HEK293 (cell line): ENCODE measurements at regions not wholly inside any gene's neighbourhood (a gene's known extent, or its start where the extent isn't known, plus 50 kb on each side); places are given as distances from the start of the nearest gene placed in this dataset.
"Not testable (repeated sequence)": the region's sequence is repeated elsewhere in the genome, so short reads cannot be mapped to it uniquely, and the experiment has no call there.

Experiments
- CTCF ChIA-PET: fragments of 350-600 bp; formaldehyde crosslinking; extraction: SDS; loops from one replicate; lab custom pipeline; 2021; ENCODE audit warnings: antibody characterized with exemption; lab: Yijun Ruan, JAX
- POLR2A ChIA-PET: fragments of 300-600 bp; formaldehyde crosslinking; extraction: SDS; loops from one replicate; lab custom pipeline; 2020; ENCODE audit warnings: antibody characterized with exemption, inconsistent platforms; lab: Yijun Ruan, JAX
- H3K27ac ChIP-seq: fragments of 200-500 bp; sonication (Bioruptor generic); 2 replicates; pipeline ENCODE4 v1.5.1; 2014; ENCODE audit warnings: low read depth, low read length, control low read depth, inconsistent platforms; ENCODE audit errors: extremely low read depth
- H3K36me3 ChIP-seq, 2 experiments: fragments of 200-500 bp in 1 of 2; sonication (Bioruptor generic) in 1 of 2; 1 replicate in 1 of 2; 2 replicates in 1 of 2; pipeline ENCODE4 v1.5.1; 2014 to 2017; ENCODE audit warnings: inconsistent platforms in 2 of 2, low read length in 2 of 2; ENCODE audit not compliant: control insufficient read depth in 2 of 2, insufficient read depth in 1 of 2
- H3K4me1 ChIP-seq: fragments of 200-500 bp; sonication (Bioruptor generic); 2 replicates; pipeline ENCODE4 v1.5.1; 2014; ENCODE audit warnings: mild to moderate bottlenecking, low read length, inconsistent platforms; ENCODE audit not compliant: control insufficient read depth, insufficient read depth
- H3K4me3 ChIP-seq: 2 replicates; pipeline ENCODE4 v1.5.1; 2011; ENCODE audit warnings: low read depth, mild to moderate bottlenecking, control low read depth, low read length, moderate library complexity
- H3K9me3 ChIP-seq: fragments of 200-500 bp; sonication (Bioruptor generic); 2 replicates; pipeline ENCODE4 v1.5.1; 2014; ENCODE audit warnings: low read depth, low read length, inconsistent platforms; ENCODE audit not compliant: control insufficient read depth, insufficient read depth
- BCL11A ChIP-seq: fragments of 450-650 bp; formaldehyde crosslinking; IDR thresholded peaks from 2 replicates; pipeline ENCODE4 v1.5.1; 2016; ENCODE audit warnings: low read depth, missing biosample characterization, missing genetic modification characterization
- GFI1B ChIP-seq: fragments of 450-650 bp; formaldehyde crosslinking; IDR thresholded peaks from 2 replicates; pipeline ENCODE4 v1.5.1; 2016; ENCODE audit warnings: missing biosample characterization, missing genetic modification characterization
- GLI2 ChIP-seq: fragments of 450-650 bp; formaldehyde crosslinking; IDR thresholded peaks from 2 replicates; pipeline ENCODE4; 2017; ENCODE audit warnings: missing biosample characterization, missing genetic modification characterization, low read depth, borderline replicate concordance
- GLIS1 ChIP-seq: fragments of 450-650 bp; formaldehyde crosslinking; IDR thresholded peaks from 2 replicates; pipeline ENCODE4 v1.5.1; 2016; ENCODE audit warnings: missing biosample characterization, missing genetic modification characterization
- HOXA7 ChIP-seq: sonication (generic); formaldehyde crosslinking; IDR thresholded peaks from 2 replicates; pipeline ENCODE4 v1.8.1; 2022; ENCODE audit warnings: missing genetic modification reagents, borderline replicate concordance
- INSM2 ChIP-seq: fragments of 450-650 bp; formaldehyde crosslinking; IDR thresholded peaks from 2 replicates; pipeline ENCODE4 v1.5.1; 2016; ENCODE audit warnings: missing biosample characterization, missing genetic modification characterization
- KLF10 ChIP-seq: fragments of 450-650 bp; IDR thresholded peaks from 2 replicates; pipeline ENCODE4 v1.5.1; 2018; ENCODE audit warnings: missing biosample characterization, mild to moderate bottlenecking, missing genetic modification characterization
- PBX3 ChIP-seq: sonication (generic); formaldehyde crosslinking; IDR thresholded peaks from 2 replicates; pipeline ENCODE4 v1.8.1; 2022; ENCODE audit warnings: mild to moderate bottlenecking, moderate library complexity, missing genetic modification reagents
- PRDM6 ChIP-seq: fragments of 450-650 bp; formaldehyde crosslinking; IDR thresholded peaks from 2 replicates; pipeline ENCODE4 v1.5.1; 2017; ENCODE audit warnings: missing biosample characterization, missing genetic modification characterization
- ZBTB20 ChIP-seq: fragments of 450-650 bp; formaldehyde crosslinking; IDR thresholded peaks from 2 replicates; pipeline ENCODE4 v1.5.1; 2016; ENCODE audit warnings: missing biosample characterization, missing genetic modification characterization
- ZBTB48 ChIP-seq: fragments of 450-650 bp; formaldehyde crosslinking; IDR thresholded peaks from 2 replicates; pipeline ENCODE4 v1.5.1; 2016; ENCODE audit warnings: missing biosample characterization, missing genetic modification characterization
- ZFP41 ChIP-seq: fragments of 450-650 bp; formaldehyde crosslinking; IDR thresholded peaks from 2 replicates; pipeline ENCODE4 v1.5.1; 2016; ENCODE audit warnings: missing biosample characterization, missing genetic modification characterization, borderline replicate concordance
- ZNF140 ChIP-seq: fragments of 450-650 bp; formaldehyde crosslinking; IDR thresholded peaks from 2 replicates; pipeline ENCODE4 v1.5.1; 2016; ENCODE audit warnings: missing biosample characterization, missing genetic modification characterization
- ZNF157 ChIP-seq: fragments of 450-650 bp; formaldehyde crosslinking; IDR thresholded peaks from 2 replicates; pipeline ENCODE4 v1.5.1; 2016; ENCODE audit warnings: missing biosample characterization, missing genetic modification characterization
- ZNF169 ChIP-seq: fragments of 450-650 bp; formaldehyde crosslinking; IDR thresholded peaks from 2 replicates; pipeline ENCODE4 v1.5.1; 2016; ENCODE audit warnings: missing biosample characterization, missing genetic modification characterization
- ZNF2 ChIP-seq: fragments of 450-650 bp; formaldehyde crosslinking; IDR thresholded peaks from 2 replicates; pipeline ENCODE4 v1.5.1; 2016; ENCODE audit warnings: missing biosample characterization, missing genetic modification characterization
- ZNF202 ChIP-seq: fragments of 450-650 bp; formaldehyde crosslinking; IDR thresholded peaks from 2 replicates; pipeline ENCODE4 v1.5.1; 2016; ENCODE audit warnings: missing biosample characterization, missing genetic modification characterization, borderline replicate concordance
- ZNF221 ChIP-seq: fragments of 450-650 bp; formaldehyde crosslinking; IDR thresholded peaks from 2 replicates; pipeline ENCODE4 v1.5.1; 2017; ENCODE audit warnings: missing biosample characterization, missing genetic modification characterization, borderline replicate concordance
- ZNF311 ChIP-seq: fragments of 450-650 bp; formaldehyde crosslinking; IDR thresholded peaks from 2 replicates; pipeline ENCODE4 v1.5.1; 2017; ENCODE audit warnings: missing biosample characterization, missing genetic modification characterization, borderline replicate concordance
- ZNF324 ChIP-seq: fragments of 450-650 bp; formaldehyde crosslinking; IDR thresholded peaks from 2 replicates; pipeline ENCODE4 v1.5.1; 2016; ENCODE audit warnings: missing biosample characterization, missing genetic modification characterization
- ZNF341 ChIP-seq: fragments of 450-650 bp; formaldehyde crosslinking; IDR thresholded peaks from 2 replicates; pipeline ENCODE4; 2016; ENCODE audit warnings: low read depth, missing biosample characterization, missing genetic modification characterization
- ZNF548 ChIP-seq: fragments of 450-650 bp; formaldehyde crosslinking; IDR thresholded peaks from 2 replicates; pipeline ENCODE4 v1.5.1; 2016; ENCODE audit warnings: missing biosample characterization, missing genetic modification characterization
- ZNF558 ChIP-seq: fragments of 450-650 bp; formaldehyde crosslinking; IDR thresholded peaks from 2 replicates; pipeline ENCODE4 v1.5.1; 2016; ENCODE audit warnings: missing biosample characterization, missing genetic modification characterization
- ZNF626 ChIP-seq: fragments of 450-650 bp; sonication (Bioruptor Pico); formaldehyde crosslinking; IDR thresholded peaks from 2 replicates; pipeline ENCODE4 v1.5.1; 2018; ENCODE audit warnings: missing biosample characterization, missing genetic modification characterization, inconsistent platforms
- ZNF654 ChIP-seq: fragments of 450-650 bp; formaldehyde crosslinking; IDR thresholded peaks from 2 replicates; pipeline ENCODE4 v1.5.1; 2016; ENCODE audit warnings: low read depth, missing biosample characterization, missing genetic modification characterization
- ZNF777 ChIP-seq: fragments of 450-650 bp; formaldehyde crosslinking; IDR thresholded peaks from 2 replicates; pipeline ENCODE4 v1.5.1; 2017; ENCODE audit warnings: missing biosample characterization, missing genetic modification characterization, borderline replicate concordance

- TF ChIP-seq PBX3 (CRISPR knock-in tag) (no peak), INSM2 (tag by site-specific recombination) (no peak), ZNF221 (tag by site-specific recombination) (no peak), ZNF341 (tag by site-specific recombination) (no peak), ZNF558 (tag by site-specific recombination) (no peak), GFI1B (tag by site-specific recombination) (no peak), ZNF157 (no peak), ZNF548 (tag by site-specific recombination) (no peak), PRDM6 (tag by site-specific recombination) (no peak), ZNF140 (tag by site-specific recombination) (no peak), ZBTB48 (tag by site-specific recombination) (no peak)
- no peak overlapping the region for H3K4me3 ChIP-seq
- POLR2A ChIA-PET = no interaction called here
These were observed 223.2 kb upstream of the ONECUT1 start for GRCh38 chr15:53013329-53013728.

DNA sequence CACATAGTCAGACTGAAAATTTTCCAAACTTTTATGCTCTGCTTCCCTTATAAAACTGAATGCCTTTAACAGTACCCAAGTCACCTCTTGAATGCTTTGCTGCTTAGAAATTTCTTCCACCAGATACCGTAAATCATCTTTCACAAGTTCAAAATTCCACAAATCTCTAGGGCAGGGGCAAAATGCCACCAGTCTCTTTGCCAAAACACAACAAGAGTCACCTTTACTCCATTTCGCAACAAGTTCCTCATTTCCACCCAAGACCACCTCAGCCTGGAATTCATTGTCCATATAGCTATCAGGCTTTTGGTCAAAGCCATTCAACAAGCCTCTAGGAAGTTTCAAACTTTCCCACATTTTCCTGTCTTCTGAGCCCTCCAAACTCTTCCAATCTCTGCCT lies 221.6 kb upstream of the ONECUT1 start:
- H3K4me3 ChIP-seq, H3K27ac ChIP-seq, CTCF ChIA-PET, POLR2A ChIA-PET, H3K9me3 ChIP-seq, H3K4me1 ChIP-seq, H3K36me3 ChIP-seq: not testable (repeated sequence)

More at GRCh38 chr15:53013329-53013728, 223.2 kb upstream of the ONECUT1 start:
- H3K27ac ChIP-seq = no peak overlapping the region
- H3K9me3 ChIP-seq = no peaks in the 10 kb centered on the region
- H3K4me1 ChIP-seq = no peaks in the 10 kb centered on the region
- CTCF ChIA-PET = no interaction called here
- no peaks in the 10 kb centered on the region for H3K36me3 ChIP-seq

GRCh38 chr15:53009093-53009492 lies 219.0 kb upstream of the ONECUT1 start:
- no peak overlapping the region for H3K27ac ChIP-seq
- ChIA-PET CTCF (interaction anchor here (0.6 kb wide), 1 partner anchor 50 kb away, joined by 7 read pairs; no protein-coding TSS in a partner anchor), POLR2A (no interaction called here)

DNA sequence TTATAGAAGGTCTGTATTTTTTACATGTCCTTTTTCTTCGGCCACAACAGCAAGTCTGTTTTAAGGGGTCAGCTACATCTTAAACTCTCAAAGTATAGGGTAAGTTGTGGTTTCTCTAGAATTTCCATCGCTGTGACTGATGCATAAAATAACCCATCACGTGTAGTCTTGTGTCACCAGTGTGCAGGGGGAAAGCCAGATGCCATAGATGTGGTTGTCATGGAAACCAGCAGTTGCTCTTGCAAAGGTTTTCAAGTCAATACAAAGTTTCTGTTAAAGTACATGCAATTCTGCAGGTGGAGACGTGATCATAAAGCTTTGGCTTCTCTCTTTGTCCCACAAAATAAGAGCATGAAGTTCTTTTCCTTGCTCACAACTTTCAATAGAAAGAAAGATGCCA lies 210.3 kb upstream of the ONECUT1 start:
- ChIA-PET POLR2A (no interaction called here), CTCF (no interaction called here)
- TF ChIP-seq ZNF777 (tag by site-specific recombination) (no peak), PRDM6 (tag by site-specific recombination) (no peak), ZNF169 (tag by site-specific recombination) (no peak), BCL11A (tag by site-specific recombination) (no peak), GLI2 (tag by site-specific recombination) (no peak), ZNF202 (tag by site-specific recombination) (no peak), ZBTB20 (tag by site-specific recombination) (no peak), ZNF311 (no peak), ZNF2 (tag by site-specific recombination) (no peak), ZNF654 (tag by site-specific recombination) (no peak), ZNF324 (tag by site-specific recombination) (no peak), ZNF626 (tag by site-specific recombination) (no peak)

More at GRCh38 chr15:53009093-53009492, 219.0 kb upstream of the ONECUT1 start:
- TF ChIP-seq ZFP41 (tag by site-specific recombination) (no peak), GLIS1 (tag by site-specific recombination) (no peak), KLF10 (tag by site-specific recombination) (no peak), ZNF626 (tag by site-specific recombination) (no peak), HOXA7 (CRISPR knock-in tag) (no peak)
- TF ChIP-seq, all 188 proteins: peak for 0
- Histone ChIP-seq H3K36me3 (no peaks in the 10 kb centered on the region), H3K4me1 (no peaks in the 10 kb centered on the region), H3K9me3 (no peaks in the 10 kb centered on the region), H3K4me3 (no peak overlapping the region)

More for the DNA sequence above, 210.3 kb upstream of the ONECUT1 start:
- Histone ChIP-seq H3K4me1 (no peaks in the 10 kb centered on the region), H3K36me3 (no peaks in the 10 kb centered on the region), H3K27ac (no peak overlapping the region), H3K9me3 (no peaks in the 10 kb centered on the region), H3K4me3 (no peak overlapping the region)
